PC-3 (cell line): ENCODE measurements at regions not wholly inside any gene's neighbourhood (a gene's known extent, or its start where the extent isn't known, plus 50 kb on each side); places are given as distances from the start of the nearest gene placed in this dataset.

Source experiments
- CTCF ChIP-seq: fragments of 300-600 bp; sonication (generic); conservative IDR thresholded peaks from 2 replicates; pipeline ENCODE4 v1.5.1; 2017; ENCODE audit warnings: antibody characterized with exemption, low read depth, mild to moderate bottlenecking, low read length
- EZH2 ChIP-seq: fragments of 300-600 bp; sonication (generic); IDR thresholded peaks from one replicate; pipeline ENCODE4 v1.6.1; 2017; ENCODE audit warnings: antibody characterized with exemption, mild to moderate bottlenecking, low read length; ENCODE audit not compliant: unreplicated experiment

- TF ChIP-seq CTCF (no peak), EZH2 (no peak)
Observed at GRCh38 chr5:51558682-51559081, 175.4 kb downstream of the ISL1 start.
